GM21360 (cell line): ENCODE measurements at regions not wholly inside any gene's neighbourhood (a gene's known extent, or its start where the extent isn't known, plus 50 kb on each side); places are given as distances from the start of the nearest gene placed in this dataset.

Experiments used
- ATAC-seq: cut with Tn5 transposase; IDR thresholded peaks from one replicate; pipeline ENCODE4 v1.9.1; 2021; ENCODE audit warnings: mild to moderate bottlenecking, moderate library complexity; ENCODE audit not compliant: unreplicated experiment

DNA sequence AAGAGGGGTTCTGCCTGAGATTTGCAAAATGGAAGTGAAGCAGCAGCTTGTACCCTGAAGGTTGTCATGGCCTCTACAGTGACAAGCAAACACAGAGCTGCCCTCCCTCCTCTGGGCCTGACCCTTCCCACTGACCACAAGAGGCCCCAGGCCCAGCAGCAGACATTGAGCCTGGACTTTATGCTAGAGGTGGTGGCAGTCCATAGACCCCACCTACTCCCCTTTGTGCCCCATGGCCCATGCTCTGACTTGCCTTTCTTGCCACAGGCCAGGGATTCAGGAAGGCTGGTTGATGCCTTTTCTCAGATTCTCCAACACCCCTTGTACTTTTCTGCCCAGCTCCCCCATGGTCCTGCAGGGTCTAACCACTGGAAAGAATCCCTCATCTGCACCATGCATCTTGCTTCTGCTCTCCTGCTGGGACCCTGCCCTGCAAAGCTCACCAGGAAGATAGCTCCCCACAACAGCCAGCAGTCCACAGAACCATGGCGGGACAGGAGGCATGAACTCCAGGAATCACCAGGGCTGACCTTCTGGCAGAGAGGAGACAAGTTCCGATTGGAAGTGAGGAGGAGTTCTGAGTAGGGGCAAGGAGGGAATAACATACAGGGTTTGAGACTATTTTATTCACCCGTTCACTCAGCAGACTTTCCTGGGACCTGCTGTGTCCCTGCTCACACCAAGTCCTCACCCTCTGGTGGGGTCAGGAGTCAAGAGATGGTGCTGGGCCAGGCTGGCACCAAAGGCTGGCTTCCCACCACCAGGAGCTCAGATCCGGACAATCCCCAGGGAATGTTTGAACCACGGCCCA lies 263.8 kb downstream of the SYK start:
- ATAC-seq = no peak

DNA sequence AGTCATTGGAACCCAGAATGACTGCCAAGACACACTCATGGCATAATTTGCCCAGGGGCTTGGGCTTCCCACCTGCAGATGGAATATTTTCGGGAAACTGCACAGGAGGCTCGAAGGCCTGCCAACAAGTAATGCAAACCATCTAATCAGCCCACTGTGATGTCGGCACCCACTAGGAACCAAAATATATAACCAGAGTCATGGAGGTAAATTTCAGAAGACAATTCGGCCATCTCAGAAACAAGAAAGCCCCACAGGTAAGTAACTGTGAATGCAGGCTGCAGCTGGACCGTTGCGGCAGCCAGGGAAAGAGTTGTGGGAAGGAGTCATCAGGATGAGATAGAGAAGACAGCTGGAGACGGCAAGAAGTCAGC lies 264.4 kb downstream of the SYK start:
- no peak for ATAC-seq

DNA sequence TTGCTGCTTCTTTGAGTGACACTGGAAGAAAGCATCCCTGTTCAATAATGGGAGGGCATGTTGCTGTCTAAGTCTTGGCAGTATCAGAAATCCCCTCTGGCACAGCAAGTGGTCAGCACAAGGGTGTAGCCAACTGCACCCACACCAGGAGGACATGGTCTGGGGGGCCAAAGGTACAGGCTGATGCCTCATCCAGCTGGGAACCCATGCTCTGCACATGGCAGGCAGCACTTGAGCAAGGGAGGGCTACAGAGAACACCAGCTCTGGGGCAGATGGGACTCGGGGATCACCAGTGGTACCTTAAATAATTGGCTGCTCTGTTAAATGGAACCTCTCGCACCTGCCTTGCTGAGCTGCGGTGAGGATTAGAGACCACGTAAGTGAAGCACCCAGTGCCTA lies 265.2 kb downstream of the SYK start:
- no peak for ATAC-seq

- no peak for ATAC-seq
These were observed 265.8 kb downstream of the SYK start for GRCh38 chr9:91067306-91067860.

- ATAC-seq = no peak
These were observed 269.8 kb downstream of the SYK start for GRCh38 chr9:91071184-91071990.

DNA sequence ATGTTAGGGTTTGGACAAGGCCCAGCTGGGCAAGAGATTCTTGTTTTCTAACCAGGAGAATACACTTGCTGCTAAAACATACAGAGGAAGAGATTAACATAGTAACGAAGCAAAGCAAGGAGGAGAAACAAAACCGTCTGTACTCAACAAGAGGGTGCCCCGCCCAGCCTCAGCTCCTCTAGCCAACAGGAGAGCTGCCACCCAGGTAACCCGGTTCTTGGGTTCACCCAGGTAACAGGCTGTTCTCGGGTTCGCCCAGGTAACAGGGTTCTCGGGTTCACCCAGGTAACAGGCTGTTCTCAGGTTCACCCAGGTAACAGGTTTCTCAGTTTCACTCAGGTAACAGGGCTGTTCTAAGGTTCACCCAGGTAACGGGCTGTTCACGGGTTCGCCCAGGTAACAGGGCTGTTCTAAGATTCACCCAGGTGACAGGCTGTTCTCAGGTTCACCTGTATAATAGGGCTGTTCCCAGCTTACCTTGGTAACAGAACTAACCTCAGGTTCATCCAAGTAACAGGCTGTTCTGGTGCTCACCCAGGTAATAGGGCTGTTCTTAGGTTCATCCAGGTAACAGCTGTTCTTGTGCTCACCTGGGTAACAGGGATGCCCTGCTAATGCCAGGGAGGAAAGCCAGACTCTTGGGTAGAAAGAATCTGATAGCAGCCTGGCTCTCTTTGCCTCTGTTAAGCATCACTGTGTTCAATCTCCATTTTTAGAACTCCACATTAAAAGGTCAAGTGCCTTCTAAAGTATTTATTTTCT lies 271.6 kb downstream of the SYK start:
- ATAC-seq = no peak

DNA sequence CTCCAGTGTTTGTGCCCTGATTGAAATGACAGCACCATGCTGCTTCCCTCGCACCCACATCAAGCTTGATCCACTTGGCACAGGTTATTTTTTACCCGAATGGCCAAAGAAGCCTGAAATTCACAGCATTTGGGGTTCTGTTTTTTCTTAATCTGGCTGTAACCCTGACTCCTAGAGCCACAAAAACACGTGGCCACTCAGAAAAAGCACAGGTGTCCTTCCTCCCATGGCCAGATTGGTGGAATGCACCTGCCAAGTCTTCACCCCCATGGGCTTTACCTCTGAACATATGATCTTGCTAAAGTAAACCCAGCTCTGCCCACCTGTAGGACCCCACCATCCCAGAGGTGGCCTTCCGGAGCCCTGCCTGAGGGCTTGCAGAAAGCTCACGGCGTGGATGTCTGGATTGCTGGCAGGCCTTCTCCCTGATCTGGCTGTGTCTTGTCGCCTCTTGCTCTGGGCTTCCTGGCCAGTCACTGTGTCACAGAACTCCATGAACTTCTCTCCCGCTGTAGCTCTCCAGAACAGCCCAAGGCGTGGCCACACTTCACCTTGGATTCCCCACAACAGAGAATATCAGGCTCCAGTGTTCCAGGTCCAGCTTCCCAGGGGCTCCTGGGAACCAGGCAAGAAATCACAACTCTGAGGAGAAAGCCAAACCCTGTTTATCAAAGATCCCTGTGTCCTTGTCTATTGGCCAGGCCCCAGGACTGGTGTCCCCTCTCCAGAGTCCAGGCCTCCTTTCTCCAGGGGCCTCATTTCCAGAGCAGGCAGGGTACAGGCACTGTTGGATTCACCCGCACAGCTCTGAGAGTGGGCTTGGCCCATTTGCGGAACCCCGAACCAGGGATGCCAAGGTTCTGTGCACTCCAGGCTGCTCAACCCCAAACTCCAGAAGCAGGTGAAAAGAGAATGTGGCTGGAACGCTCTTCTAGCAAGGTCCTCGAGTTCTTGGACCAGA lies 272.5 kb downstream of the SYK start:
- no peak for ATAC-seq

- no peak for ATAC-seq
These were observed 273.2 kb downstream of the SYK start for GRCh38 chr9:91074866-91075265.

DNA sequence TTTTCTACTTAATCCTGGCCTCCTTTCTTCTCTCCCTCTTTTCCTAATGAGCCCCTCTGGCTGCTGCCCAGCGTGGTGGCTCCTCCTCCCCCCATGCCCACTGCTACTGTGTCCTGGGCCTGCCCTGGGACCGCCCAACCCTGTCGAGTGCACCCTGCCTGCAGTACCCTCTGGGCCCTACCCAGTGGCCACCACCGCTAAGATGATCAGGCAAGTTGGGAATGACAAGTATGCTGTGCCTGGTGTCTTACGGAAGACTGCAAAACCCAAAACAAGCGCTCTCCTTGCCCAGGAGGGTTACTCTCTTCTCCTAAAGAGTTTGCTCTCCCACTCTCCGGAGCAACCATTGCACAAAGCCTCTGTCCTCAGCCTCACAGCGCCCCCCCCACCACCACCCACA lies 273.7 kb downstream of the SYK start:
- no peak for ATAC-seq

DNA sequence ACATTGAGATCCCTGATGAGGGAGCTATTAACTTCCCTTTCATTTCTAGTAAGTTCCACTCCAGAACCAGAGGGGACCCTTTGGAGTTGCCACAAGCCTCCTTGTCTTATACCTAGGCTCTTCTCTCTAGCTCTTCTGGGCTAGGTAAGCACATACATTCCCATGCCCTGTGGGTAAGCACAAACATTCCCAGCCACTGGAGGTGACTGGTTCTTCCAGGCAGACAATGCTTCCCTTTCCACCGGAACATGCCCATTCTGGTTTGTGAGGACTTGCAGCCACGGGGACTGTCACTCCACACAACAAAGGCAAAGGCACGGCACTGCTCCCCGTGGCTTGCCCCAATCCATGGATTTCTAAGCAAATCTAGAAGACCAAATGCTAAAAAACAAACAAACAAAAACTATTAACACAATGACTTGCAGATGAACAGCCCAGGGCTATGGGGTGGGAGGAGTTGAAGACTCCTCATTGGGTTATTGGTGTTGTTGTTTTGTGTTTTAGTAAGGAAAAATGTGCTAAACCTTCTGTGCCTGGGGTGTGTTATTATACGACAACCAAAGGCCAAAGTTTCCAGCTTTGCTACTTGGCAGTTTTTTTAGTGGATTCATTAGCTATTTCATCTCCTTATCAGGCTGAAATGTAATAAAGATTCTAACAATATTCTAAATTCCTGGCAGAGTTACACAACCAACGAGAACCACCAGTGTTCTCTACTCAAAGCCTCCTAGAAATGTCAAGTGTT lies 276.2 kb downstream of the SYK start:
- ATAC-seq = no peak

- ATAC-seq = no peak
These were observed 276.7 kb downstream of the SYK start for GRCh38 chr9:91078369-91078695.

- no peak for ATAC-seq
These were observed 279.0 kb downstream of the AUH start for GRCh38 chr9:91082731-91083130.

DNA sequence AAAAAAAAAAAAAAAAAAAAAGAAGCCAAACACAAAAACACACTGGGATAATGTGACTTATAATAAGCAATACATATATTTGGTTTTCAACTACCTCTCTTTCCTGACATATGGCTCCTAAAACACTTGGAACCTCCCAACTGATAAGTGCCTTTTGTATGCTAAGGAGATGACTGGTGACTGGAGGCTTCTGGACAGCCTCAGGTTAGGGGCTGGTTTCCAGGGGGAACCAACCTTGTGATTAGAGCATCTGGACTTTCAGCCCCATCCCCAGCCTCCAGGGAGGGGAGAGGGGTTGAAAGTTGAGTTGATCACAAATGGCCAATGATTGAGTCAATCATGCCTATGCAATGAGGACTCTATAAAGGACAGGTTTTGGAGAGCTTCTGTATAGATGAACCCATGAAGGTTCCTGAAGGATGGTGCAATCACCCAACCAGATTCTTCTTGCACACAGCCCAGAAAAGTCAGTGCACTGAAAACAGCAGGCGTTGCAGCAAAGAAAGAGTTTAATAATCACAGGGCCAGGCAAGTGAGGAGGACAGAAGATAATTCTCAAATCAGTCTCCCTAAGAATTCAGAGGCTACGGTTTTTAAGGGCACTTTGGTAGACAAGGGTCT lies 276.7 kb downstream of the AUH start:
- no peak for ATAC-seq

GRCh38 chr9:91085517-91086291 lies 276.0 kb downstream of the AUH start:
- ATAC-seq = no peak

DNA sequence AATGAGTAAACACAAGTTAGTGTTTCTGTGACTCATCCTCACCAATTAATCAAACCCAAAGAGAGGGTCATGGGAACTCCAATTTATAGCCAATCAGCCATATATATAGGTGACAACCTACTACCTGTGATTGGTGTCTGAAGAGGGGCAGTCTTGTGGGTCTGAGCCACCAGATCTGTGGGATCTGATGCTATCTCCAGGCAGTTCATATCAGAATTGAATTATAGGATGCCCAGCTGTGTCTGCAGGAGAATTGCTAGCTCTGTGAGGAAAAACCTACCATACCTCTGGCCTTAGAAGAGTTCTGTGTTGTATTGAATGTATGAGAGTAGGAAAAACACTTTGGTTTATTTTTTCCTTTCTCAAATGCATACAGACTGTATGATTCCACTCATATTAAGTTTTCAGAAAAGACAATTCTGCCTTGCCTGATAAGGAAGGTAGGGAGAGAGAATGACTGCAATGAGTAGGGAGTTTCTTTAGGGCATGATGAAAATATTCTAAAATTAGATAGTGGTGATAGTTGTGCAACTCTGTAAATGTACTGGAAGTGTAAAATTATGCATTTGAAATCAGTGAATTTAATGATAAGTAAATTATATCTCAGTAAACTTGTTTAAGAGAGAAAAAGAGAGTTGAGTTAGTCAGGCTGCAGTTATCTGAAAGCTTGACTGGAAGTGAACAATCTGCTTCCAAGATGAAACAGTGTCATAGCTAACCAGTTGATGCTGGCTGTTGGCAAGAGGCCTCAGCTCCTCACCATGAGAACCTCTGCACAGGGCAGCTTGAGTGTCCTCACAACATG lies 274.9 kb downstream of the AUH start:
- no peak for ATAC-seq

GRCh38 chr9:91087462-91087759 lies 274.3 kb downstream of the AUH start:
- ATAC-seq = no peak

DNA sequence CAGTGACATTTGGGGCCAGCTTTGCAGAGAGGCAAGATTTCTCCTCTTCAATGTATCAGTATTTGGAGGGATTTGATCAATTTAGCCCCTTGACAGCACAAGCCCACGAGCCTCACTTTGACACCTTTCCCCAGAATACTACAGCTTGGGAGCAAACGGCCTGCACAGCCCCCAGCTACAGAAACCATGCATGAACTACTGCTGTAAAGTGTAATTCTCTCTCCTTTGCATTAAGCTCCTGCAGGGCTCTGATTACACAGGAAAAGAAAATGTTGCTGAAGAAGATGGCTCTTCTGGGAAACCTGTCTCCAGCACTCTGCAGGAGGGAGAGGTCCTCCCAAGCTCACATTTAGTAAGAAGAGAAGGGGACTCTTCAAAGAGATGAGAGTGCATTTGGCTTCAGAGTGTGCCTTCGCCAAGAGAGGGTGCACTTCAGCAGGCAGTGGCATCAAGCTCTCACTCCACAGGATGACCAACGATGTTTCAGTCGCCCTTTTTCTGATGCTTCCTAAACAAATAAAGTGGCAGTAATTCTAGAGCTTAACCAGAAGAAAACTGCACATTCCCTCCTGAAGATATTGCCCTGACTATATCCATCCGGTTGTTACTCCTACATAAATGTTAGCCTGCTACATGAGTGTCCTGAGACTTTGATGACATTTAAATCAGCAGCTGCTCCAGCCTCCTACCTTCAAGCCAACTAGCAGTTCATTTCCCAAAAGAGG lies 272.2 kb downstream of the AUH start:
- ATAC-seq = no peak
